Vagina (tissue), 2 donors: ENCODE measurements at regions not wholly inside any gene's neighbourhood (a gene's known extent, or its start where the extent isn't known, plus 50 kb on each side); places are given as distances from the start of the nearest gene placed in this dataset.

Source experiments
- CTCF ChIP-seq, 3 experiments: fragments of 450-650 bp in 2 of 3; fragments of 200-600 bp in 1 of 3; sonication (generic) in 1 of 3; IDR thresholded peaks; one replicate each; pipeline ENCODE4 v1.5.1; 2017 to 2019; ENCODE audit warnings: antibody characterized with exemption in 3 of 3, mild to moderate bottlenecking in 2 of 3, moderate library complexity in 2 of 3
- POLR2AphosphoS5 ChIP-seq, 2 donors: sonication (generic); formaldehyde crosslinking; IDR thresholded peaks; one replicate each; pipeline ENCODE4 v1.9.0; 2017; ENCODE audit warnings: antibody characterized with exemption in 2 of 2, mild to moderate bottlenecking in 2 of 2, low read depth in 1 of 2; ENCODE audit not compliant: insufficient read depth in 1 of 2

GRCh38 chr1:82991569-82991968 is 1007.4 kb downstream of the TTLL7 start:
- TF ChIP-seq CTCF (IDR thresholded peaks at IDR 0.05) (no peak), POLR2AphosphoS5 (IDR thresholded peaks at IDR 0.05; ENCODE audit: insufficient read depth in 1 of 2, low read depth in 1 of 2) (no peak)
